ENCODE measurements at regions not wholly inside any gene's neighbourhood (a gene's known extent, or its start where the extent isn't known, plus 50 kb on each side); places are given as distances from the start of the nearest gene placed in this dataset.

DNA sequence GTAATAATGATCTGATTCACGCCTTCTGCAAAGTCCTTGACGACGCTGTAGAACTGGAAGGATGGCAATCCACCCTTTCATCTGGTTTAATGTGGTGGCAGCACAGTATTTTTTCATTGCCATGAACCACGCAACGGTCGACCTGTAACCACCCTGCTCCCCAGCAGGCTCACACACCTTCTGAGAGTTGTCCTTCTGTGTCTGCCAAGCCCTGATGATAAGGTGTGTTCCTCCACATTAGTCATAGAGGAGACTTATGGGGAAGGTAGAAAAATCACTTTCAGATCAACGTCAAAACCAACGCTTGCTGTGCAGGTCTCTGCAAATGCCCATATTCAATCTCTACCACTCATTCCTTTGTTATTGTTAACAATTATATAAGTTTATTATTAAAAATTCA is 328.7 kb downstream of the SIPA1L2 start:
- Histone ChIP-seq H3K27me3 (peaks cover 31% of the 10 kb centered on the region), H3K4me1 (ENCODE audit: control insufficient read depth in 1 of 2, insufficient read depth in 1 of 2, low read depth in 1 of 2, low read length in 1 of 2) (no peaks in the 10 kb centered on the region), H3K36me3 (no peaks in the 10 kb centered on the region), H3K9me3 (no peaks in the 10 kb centered on the region), H3K4me3 (ENCODE audit: low read depth in 1 of 2, low read length in 1 of 2) (no peak overlapping the region), H3K27ac (no peak overlapping the region)
- TF ChIP-seq, protein P1, sequence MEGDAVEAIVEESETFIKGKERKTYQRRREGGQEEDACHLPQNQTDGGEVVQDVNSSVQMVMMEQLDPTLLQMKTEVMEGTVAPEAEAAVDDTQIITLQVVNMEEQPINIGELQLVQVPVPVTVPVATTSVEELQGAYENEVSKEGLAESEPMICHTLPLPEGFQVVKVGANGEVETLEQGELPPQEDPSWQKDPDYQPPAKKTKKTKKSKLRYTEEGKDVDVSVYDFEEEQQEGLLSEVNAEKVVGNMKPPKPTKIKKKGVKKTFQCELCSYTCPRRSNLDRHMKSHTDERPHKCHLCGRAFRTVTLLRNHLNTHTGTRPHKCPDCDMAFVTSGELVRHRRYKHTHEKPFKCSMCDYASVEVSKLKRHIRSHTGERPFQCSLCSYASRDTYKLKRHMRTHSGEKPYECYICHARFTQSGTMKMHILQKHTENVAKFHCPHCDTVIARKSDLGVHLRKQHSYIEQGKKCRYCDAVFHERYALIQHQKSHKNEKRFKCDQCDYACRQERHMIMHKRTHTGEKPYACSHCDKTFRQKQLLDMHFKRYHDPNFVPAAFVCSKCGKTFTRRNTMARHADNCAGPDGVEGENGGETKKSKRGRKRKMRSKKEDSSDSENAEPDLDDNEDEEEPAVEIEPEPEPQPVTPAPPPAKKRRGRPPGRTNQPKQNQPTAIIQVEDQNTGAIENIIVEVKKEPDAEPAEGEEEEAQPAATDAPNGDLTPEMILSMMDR (IDR thresholded peaks at IDR 0.05) = no peak

DNA sequence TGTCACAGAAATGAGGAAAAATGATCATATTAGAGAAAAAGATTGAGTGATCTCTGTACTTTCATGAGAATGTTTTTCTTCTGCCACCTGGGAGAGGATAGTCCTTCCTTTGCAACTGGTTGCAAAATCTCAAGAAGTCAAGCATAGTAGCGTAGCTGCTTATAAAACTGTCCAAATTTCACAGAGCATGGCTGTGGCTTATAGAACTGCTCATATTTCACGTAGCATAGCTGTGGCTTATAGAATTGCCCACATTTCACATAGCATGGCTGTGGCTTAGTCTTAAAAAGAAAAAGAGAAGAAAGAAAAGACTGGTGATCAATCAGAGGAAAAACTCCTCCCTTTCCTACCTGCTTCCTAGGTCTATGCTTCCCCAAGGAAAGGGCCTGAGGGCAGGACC is 329.5 kb downstream of the SIPA1L2 start:
- Histone ChIP-seq H3K4me3 (ENCODE audit: low read depth in 1 of 2, low read length in 1 of 2) (no peak overlapping the region), H3K27me3 (peaks cover 30% of the 10 kb centered on the region), H3K27ac (no peak overlapping the region), H3K9me3 (no peaks in the 10 kb centered on the region), H3K4me1 (ENCODE audit: control insufficient read depth in 1 of 2, insufficient read depth in 1 of 2, low read depth in 1 of 2, low read length in 1 of 2) (no peaks in the 10 kb centered on the region), H3K36me3 (no peaks in the 10 kb centered on the region)
- TF ChIP-seq, protein P1 (IDR thresholded peaks at IDR 0.05) = no peak

GRCh38 chr1:232296461-232296860 is 333.5 kb downstream of the SIPA1L2 start:
- H3K4me3 ChIP-seq (ENCODE audit: low read depth in 1 of 2, low read length in 1 of 2) = no peak overlapping the region
- H3K27me3 ChIP-seq = peaks cover 24% of the 10 kb centered on the region
- TF ChIP-seq, protein P1 (IDR thresholded peaks at IDR 0.05) = no peak
- no peaks in the 10 kb centered on the region for H3K9me3 ChIP-seq
- H3K36me3 ChIP-seq = no peaks in the 10 kb centered on the region
- no peak overlapping the region for H3K27ac ChIP-seq
- H3K4me1 ChIP-seq (ENCODE audit: control insufficient read depth in 1 of 2, insufficient read depth in 1 of 2, low read depth in 1 of 2, low read length in 1 of 2) = no peaks in the 10 kb centered on the region

DNA sequence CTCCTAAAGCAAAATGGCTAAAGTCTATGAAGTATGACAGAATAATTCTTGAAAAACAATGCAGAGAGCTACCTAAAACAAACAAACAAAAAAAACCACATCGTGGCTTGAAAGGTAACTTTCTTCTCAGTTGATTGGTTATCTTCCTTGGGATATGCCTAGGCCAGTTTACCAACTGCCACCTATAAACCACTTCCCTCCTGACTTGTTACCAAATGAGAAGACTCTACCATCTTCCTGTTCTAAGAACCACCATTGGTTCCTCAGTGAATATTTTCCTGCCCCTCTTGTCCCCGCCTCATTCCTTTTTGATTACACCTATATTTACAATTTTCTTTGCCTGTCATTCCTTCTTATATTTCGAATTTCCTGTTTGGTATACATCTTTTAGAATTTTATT is 336.6 kb downstream of the SIPA1L2 start:
- no peaks in the 10 kb centered on the region for H3K4me1 ChIP-seq (ENCODE audit: control insufficient read depth in 1 of 2, insufficient read depth in 1 of 2, low read depth in 1 of 2, low read length in 1 of 2)
- no peak overlapping the region for H3K27ac ChIP-seq
- no peaks in the 10 kb centered on the region for H3K9me3 ChIP-seq
- peaks cover 9% of the 10 kb centered on the region for H3K27me3 ChIP-seq
- H3K36me3 ChIP-seq = no peaks in the 10 kb centered on the region
- no peak overlapping the region for H3K4me3 ChIP-seq (ENCODE audit: low read depth in 1 of 2, low read length in 1 of 2)
- TF ChIP-seq, protein P1 (IDR thresholded peaks at IDR 0.05) = no peak

GRCh38 chr1:232292818-232293217 is 337.1 kb downstream of the SIPA1L2 start:
- no peak overlapping the region for H3K27ac ChIP-seq
- H3K9me3 ChIP-seq = no peaks in the 10 kb centered on the region
- H3K27me3 ChIP-seq = peaks cover 9% of the 10 kb centered on the region
- H3K36me3 ChIP-seq = no peaks in the 10 kb centered on the region
- H3K4me1 ChIP-seq (ENCODE audit: control insufficient read depth in 1 of 2, insufficient read depth in 1 of 2, low read depth in 1 of 2, low read length in 1 of 2) = no peaks in the 10 kb centered on the region
- TF ChIP-seq, protein P1 (IDR thresholded peaks at IDR 0.05) = no peak
- no peak overlapping the region for H3K4me3 ChIP-seq (ENCODE audit: low read depth in 1 of 2, low read length in 1 of 2)

DNA sequence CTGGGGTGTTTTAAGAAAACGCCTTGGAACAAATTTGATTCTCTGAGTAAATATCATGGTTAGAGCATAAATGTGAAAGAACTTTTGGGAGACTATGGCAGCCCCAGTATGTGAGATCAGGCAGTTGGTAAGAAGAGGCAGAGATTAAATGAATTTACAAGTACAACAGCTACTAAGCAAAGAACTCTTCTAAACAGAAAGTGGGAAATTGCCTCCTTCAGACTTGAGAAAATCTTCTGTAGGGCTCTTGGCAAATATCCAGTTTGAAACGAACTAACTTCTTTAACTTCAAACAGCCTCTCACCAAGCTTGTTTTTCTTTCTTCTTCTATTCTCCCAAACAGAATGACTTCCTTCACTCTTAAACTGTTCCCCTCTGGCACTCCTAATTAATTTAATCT is 337.7 kb downstream of the SIPA1L2 start:
- H3K4me1 ChIP-seq (ENCODE audit: control insufficient read depth in 1 of 2, insufficient read depth in 1 of 2, low read depth in 1 of 2, low read length in 1 of 2) = no peaks in the 10 kb centered on the region
- no peaks in the 10 kb centered on the region for H3K9me3 ChIP-seq
- no peak overlapping the region for H3K4me3 ChIP-seq (ENCODE audit: low read depth in 1 of 2, low read length in 1 of 2)
- TF ChIP-seq, protein P1 (IDR thresholded peaks at IDR 0.05) = no peak
- H3K36me3 ChIP-seq = no peaks in the 10 kb centered on the region
- H3K27me3 ChIP-seq = peaks cover 9% of the 10 kb centered on the region
- no peak overlapping the region for H3K27ac ChIP-seq
